Upper lobe of left lung (tissue), 4 donors: ENCODE measurements at regions not wholly inside any gene's neighbourhood (a gene's known extent, or its start where the extent isn't known, plus 50 kb on each side); places are given as distances from the start of the nearest gene placed in this dataset.

Experiments
- POLR2A ChIP-seq, 4 donors: fragments of 450-650 bp; IDR thresholded peaks; one replicate each; pipeline ENCODE4 v1.5.1; 2016 to 2017; ENCODE audit warnings: antibody characterized with exemption in 4 of 4, mild to moderate bottlenecking in 2 of 4
- POLR2AphosphoS5 ChIP-seq, 2 donors: sonication (generic); formaldehyde crosslinking; IDR thresholded peaks; one replicate each; pipeline ENCODE4 v1.5.1; 2017; ENCODE audit warnings: antibody characterized with exemption in 2 of 2
- TF ChIP-seq, protein P1 (sequence below), 6 experiments: fragments of 450-650 bp in 4 of 6; fragments of 200-600 bp in 2 of 6; sonication (generic) in 2 of 6; IDR thresholded peaks; one replicate each; pipeline ENCODE4 v1.5.1; 2016 to 2019; ENCODE audit warnings: antibody characterized with exemption in 6 of 6

DNA sequence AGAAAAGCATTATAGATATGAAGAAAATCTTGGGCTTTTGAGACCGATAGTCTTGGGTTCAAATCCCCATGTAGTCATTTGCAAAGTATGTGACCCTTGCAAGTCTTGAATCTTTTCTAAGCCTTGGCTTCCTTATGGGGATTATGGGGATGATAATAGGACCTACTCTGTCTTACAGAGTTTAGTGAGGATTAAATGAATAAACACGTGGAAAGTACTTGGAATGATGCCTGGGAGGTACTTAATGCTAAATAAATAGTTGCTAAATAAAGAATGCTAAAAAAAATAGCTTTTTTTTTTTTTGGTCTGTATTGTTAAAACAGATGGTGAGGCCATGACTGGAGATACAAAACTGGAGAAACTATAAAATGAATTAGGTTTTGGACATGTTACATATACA lies 292.7 kb downstream of the GPAT3 start:
- TF ChIP-seq POLR2AphosphoS5 (IDR thresholded peaks at IDR 0.05) (no peak), POLR2A (IDR thresholded peaks at IDR 0.05) (no peak)
- TF ChIP-seq, protein P1, sequence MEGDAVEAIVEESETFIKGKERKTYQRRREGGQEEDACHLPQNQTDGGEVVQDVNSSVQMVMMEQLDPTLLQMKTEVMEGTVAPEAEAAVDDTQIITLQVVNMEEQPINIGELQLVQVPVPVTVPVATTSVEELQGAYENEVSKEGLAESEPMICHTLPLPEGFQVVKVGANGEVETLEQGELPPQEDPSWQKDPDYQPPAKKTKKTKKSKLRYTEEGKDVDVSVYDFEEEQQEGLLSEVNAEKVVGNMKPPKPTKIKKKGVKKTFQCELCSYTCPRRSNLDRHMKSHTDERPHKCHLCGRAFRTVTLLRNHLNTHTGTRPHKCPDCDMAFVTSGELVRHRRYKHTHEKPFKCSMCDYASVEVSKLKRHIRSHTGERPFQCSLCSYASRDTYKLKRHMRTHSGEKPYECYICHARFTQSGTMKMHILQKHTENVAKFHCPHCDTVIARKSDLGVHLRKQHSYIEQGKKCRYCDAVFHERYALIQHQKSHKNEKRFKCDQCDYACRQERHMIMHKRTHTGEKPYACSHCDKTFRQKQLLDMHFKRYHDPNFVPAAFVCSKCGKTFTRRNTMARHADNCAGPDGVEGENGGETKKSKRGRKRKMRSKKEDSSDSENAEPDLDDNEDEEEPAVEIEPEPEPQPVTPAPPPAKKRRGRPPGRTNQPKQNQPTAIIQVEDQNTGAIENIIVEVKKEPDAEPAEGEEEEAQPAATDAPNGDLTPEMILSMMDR (IDR thresholded peaks at IDR 0.05) = no peak
